NCI-H2227 (cell line): ENCODE measurements at regions not wholly inside any gene's neighbourhood (a gene's known extent, or its start where the extent isn't known, plus 50 kb on each side); places are given as distances from the start of the nearest gene placed in this dataset.
A peak's percentile ranks its signal among the peaks of the same experiment; 100 is the strongest.
"Not testable (repeated sequence)": the region's sequence is repeated elsewhere in the genome, so short reads cannot be mapped to it uniquely, and the experiment has no call there.

Experiments used
- DNase-seq: peaks from one replicate; lab custom pipeline; 2025; ENCODE audit not compliant: unreplicated experiment; lab: John Stamatoyannopoulos, UW

- DNase-seq = no peak
These were observed 265.1 kb downstream of the SOCS6 start for GRCh38 chr18:70553936-70554260.

- no peak for DNase-seq
These were observed 264.5 kb downstream of the SOCS6 start for GRCh38 chr18:70553245-70553935.

GRCh38 chr18:70536370-70537062, 247.7 kb downstream of the SOCS6 start:
- no peak for DNase-seq

- DNase-seq = no peak
These were observed 246.2 kb downstream of the SOCS6 start for GRCh38 chr18:70535041-70535440.

- not testable (repeated sequence) for DNase-seq
These were observed 236.5 kb downstream of the SOCS6 start for GRCh38 chr18:70525322-70525721.

GRCh38 chr18:70523792-70524182, 234.9 kb downstream of the SOCS6 start:
- no peak for DNase-seq

GRCh38 chr18:70523035-70523791, 234.4 kb downstream of the SOCS6 start:
- no peak for DNase-seq

GRCh38 chr18:70522183-70522680, 233.4 kb downstream of the SOCS6 start:
- no peak for DNase-seq

GRCh38 chr18:70520867-70521266, 232.0 kb downstream of the SOCS6 start:
- no peak for DNase-seq

- DNase-seq = no peak
These were observed 224.8 kb downstream of the SOCS6 start for GRCh38 chr18:70513502-70514171.

- DNase-seq = no peak
These were observed 219.1 kb downstream of the SOCS6 start for GRCh38 chr18:70507970-70508369.

- no peak for DNase-seq
These were observed 217.7 kb downstream of the SOCS6 start for GRCh38 chr18:70506511-70506910.

GRCh38 chr18:70503060-70503459, 214.2 kb downstream of the SOCS6 start:
- DNase-seq = no peak

- DNase-seq = no peak
These were observed 212.5 kb downstream of the SOCS6 start for GRCh38 chr18:70501358-70501757.

- DNase-seq = no peak
These were observed 211.9 kb downstream of the SOCS6 start for GRCh38 chr18:70500748-70501147.

GRCh38 chr18:70499218-70499691, 210.4 kb downstream of the SOCS6 start:
- no peak for DNase-seq

GRCh38 chr18:70496353-70497294, 207.8 kb downstream of the SOCS6 start:
- no peak for DNase-seq

GRCh38 chr18:70494524-70494923, 205.7 kb downstream of the SOCS6 start:
- no peak for DNase-seq

- no peak for DNase-seq
These were observed 204.6 kb downstream of the SOCS6 start for GRCh38 chr18:70493461-70493860.

GRCh38 chr18:70491734-70492348, 203.0 kb downstream of the SOCS6 start:
- DNase-seq = peak; percentile 61
